HEK293T (cell line): ENCODE measurements at regions not wholly inside any gene's neighbourhood (a gene's known extent, or its start where the extent isn't known, plus 50 kb on each side); places are given as distances from the start of the nearest gene placed in this dataset.
"Not testable (repeated sequence)": the region's sequence is repeated elsewhere in the genome, so short reads cannot be mapped to it uniquely, and the experiment has no call there.

Experiments used
- CTCF ChIA-PET: fragments of 350-600 bp; formaldehyde crosslinking; extraction: SDS; loops from one replicate; lab custom pipeline; 2021; ENCODE audit warnings: antibody characterized with exemption, inconsistent platforms; lab: Yijun Ruan, JAX
- POLR2A ChIA-PET: fragments of 350-600 bp; formaldehyde crosslinking; extraction: SDS; loops from one replicate; lab custom pipeline; 2020; ENCODE audit warnings: antibody characterized with exemption, inconsistent platforms; lab: Yijun Ruan, JAX
- DNase-seq: peaks from one replicate; pipeline ENCODE4 v3.0.0; 2012; ENCODE audit warnings: mixed read lengths; ENCODE audit errors: extremely low spot score
- ARNT ChIP-seq: fragments of 450-650 bp; IDR thresholded peaks from 2 replicates; pipeline ENCODE4 v1.6.1; 2017; ENCODE audit warnings: mild to moderate bottlenecking
- BHLHE40 ChIP-seq: fragments of 450-650 bp; IDR thresholded peaks from 2 replicates; pipeline ENCODE4 v1.6.1; 2016; ENCODE audit warnings: mild to moderate bottlenecking, moderate library complexity, borderline replicate concordance
- CTBP1 ChIP-seq: fragments of 450-650 bp; IDR thresholded peaks from 2 replicates; pipeline ENCODE4 v1.6.1; 2016; ENCODE audit warnings: borderline replicate concordance
- ELF4 ChIP-seq: fragments of 450-650 bp; IDR thresholded peaks from 2 replicates; pipeline ENCODE4 v1.6.1; 2017; ENCODE audit warnings: antibody characterized with exemption
- FOXA1 ChIP-seq: fragments of 450-650 bp; IDR thresholded peaks from 2 replicates; pipeline ENCODE4 v1.6.1; 2016; ENCODE audit warnings: mild to moderate bottlenecking
- FOXK2 ChIP-seq: fragments of 450-650 bp; IDR thresholded peaks from 2 replicates; pipeline ENCODE4 v1.6.1; 2016; ENCODE audit warnings: mild to moderate bottlenecking
- FOXM1 ChIP-seq: fragments of 450-650 bp; IDR thresholded peaks from 2 replicates; pipeline ENCODE4 v1.6.1; 2017; ENCODE audit warnings: mild to moderate bottlenecking, borderline replicate concordance
- HDGF ChIP-seq: fragments of 450-650 bp; IDR thresholded peaks from 2 replicates; pipeline ENCODE4 v1.6.1; 2017; ENCODE audit warnings: antibody characterized with exemption, borderline replicate concordance
- L3MBTL2 ChIP-seq: fragments of 450-650 bp; conservative IDR thresholded peaks from 2 replicates; pipeline ENCODE4 v1.6.1; 2016; ENCODE audit warnings: mild to moderate bottlenecking
- LEF1 ChIP-seq: fragments of 450-650 bp; IDR thresholded peaks from 2 replicates; pipeline ENCODE4 v1.6.1; 2017; ENCODE audit warnings: mild to moderate bottlenecking, borderline replicate concordance
- NFRKB ChIP-seq: fragments of 450-650 bp; IDR thresholded peaks from 2 replicates; pipeline ENCODE4 v1.6.1; 2016; ENCODE audit warnings: mild to moderate bottlenecking, moderate library complexity
- SP1 ChIP-seq: fragments of 450-650 bp; IDR thresholded peaks from 2 replicates; pipeline ENCODE4 v1.6.1; 2017
- SUZ12 ChIP-seq: fragments of 450-650 bp; IDR thresholded peaks from 2 replicates; pipeline ENCODE4 v1.6.1; 2016; ENCODE audit warnings: mild to moderate bottlenecking
- TARDBP ChIP-seq: fragments of 450-650 bp; IDR thresholded peaks from 2 replicates; pipeline ENCODE4 v1.6.1; 2016
- ZNF384 ChIP-seq: fragments of 450-650 bp; IDR thresholded peaks from 2 replicates; pipeline ENCODE4 v1.6.1; 2016
- TF ChIP-seq, protein P1 (sequence below): fragments of 450-650 bp; IDR thresholded peaks from 2 replicates; pipeline ENCODE4 v1.6.1; 2016

DNA sequence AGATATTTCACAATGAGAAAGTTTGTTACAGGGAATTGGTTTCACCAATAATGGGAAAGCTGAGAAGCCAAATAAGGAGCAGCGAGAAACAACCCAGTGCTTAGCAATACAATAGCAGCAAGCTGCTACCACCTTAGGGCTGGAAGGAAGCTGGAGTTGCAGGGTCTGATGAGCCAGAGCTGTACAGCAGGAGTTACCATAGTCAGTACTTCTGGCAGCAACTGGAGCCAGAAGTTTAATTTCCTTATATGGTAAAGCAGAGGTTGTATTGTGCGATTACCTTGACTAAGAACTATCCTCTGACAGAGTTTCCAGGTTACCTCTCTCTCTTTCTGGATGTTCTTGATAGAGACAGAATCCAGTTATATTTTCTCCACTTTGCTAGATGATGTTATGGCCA, 137.1 kb upstream of the OLIG3 start:
- TF ChIP-seq L3MBTL2 (no peak), FOXK2 (no peak), FOXM1 (no peak)
- TF ChIP-seq, protein P1, sequence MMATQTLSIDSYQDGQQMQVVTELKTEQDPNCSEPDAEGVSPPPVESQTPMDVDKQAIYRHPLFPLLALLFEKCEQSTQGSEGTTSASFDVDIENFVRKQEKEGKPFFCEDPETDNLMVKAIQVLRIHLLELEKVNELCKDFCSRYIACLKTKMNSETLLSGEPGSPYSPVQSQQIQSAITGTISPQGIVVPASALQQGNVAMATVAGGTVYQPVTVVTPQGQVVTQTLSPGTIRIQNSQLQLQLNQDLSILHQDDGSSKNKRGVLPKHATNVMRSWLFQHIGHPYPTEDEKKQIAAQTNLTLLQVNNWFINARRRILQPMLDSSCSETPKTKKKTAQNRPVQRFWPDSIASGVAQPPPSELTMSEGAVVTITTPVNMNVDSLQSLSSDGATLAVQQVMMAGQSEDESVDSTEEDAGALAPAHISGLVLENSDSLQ: no peak
- CTCF ChIA-PET: interaction anchor here (0.5 kb wide), 1 partner anchor 1581 kb away, joined by 4 read pairs; no protein-coding TSS in a partner anchor
- no peak for DNase-seq
- POLR2A ChIA-PET: no interaction called here

DNA sequence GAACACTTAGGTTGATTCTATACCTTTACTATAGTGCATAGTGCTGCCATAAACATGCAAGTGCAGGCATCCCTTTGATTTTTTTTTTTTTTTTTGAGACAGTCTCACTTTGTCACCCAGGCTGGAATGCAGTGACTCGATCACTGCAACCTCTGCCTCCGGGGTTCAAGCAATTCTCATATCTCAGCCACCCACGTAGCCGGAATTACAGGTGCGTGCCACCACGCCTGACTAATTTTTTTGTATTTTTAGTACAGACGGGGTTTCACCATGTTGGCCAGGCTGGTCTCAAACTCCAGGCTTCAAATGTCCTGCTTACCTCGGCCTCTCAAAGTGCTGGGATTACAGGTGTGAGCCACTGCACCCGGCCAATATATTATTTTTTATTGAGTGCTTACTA, 140.0 kb upstream of the OLIG3 start:
- CTCF ChIA-PET, POLR2A ChIA-PET, DNase-seq: not testable (repeated sequence)

DNA sequence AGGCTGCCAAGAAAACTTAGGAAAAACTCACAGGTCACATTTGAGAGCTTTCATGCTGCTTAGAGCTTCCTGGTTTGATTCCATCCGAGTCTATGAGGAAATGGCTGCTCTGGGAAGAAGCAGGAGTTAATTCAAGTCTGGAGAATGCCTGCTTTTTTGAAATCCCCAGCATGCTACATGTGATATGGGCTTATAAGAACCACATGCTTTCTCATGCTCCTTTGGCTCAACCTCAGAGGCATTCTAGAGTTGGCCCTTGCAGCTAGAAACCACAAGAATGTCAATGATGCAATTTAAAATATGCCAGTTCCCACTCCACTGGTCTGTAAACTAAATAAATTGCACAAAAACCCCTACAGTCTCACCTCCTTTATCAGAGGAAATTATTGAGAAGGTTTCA, 142.9 kb upstream of the OLIG3 start:
- ChIA-PET POLR2A (no interaction called here), CTCF (no interaction called here)
- TF ChIP-seq CTBP1 (no peak), FOXK2 (no peak), FOXA1 (no peak), SP1 (no peak), LEF1 (no peak), ELF4 (no peak), SUZ12 (no peak), L3MBTL2 (no peak), TARDBP (no peak), HDGF (no peak), ZNF384 (no peak), NFRKB (no peak), BHLHE40 (no peak), ARNT (no peak), FOXM1 (no peak)
- TF ChIP-seq, protein P1: no peak
- DNase-seq: no peak

DNA sequence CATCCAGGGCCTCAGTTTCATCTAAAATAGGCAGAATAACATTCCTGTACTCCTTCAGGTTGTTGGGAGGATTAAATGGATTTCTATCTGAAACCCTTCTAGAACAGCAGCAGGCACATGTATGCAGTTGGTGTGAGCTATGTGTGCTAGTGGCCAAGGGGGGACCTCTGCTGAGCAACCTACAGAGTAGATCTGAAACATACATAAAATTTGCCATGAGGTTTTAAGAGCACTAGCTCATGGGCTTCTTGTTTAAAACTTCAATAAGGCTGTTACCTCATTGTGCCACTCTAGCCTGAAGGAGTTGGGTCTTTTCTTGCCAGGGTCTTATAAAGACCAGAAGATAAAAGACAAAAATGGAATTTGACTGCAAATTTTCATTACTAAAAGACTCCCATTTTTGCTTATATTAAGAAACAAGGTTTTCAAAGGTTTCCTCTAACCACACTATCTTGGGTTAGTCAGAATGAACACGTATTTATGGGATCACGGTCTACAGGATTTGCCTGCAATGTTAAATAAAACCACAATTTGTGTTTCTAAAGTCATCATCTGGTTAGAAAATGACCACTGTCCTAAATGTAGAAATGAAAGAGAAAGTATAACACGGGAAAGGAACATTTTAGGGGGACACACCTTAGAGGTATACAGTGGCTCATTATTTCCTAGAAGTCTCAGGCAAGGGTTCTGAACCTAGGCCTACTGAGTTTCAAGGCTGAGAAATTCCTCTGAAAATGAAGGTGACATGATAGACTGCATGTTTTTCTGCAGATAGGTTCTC, 144.9 kb upstream of the OLIG3 start:
- DNase-seq: no peak
- TF ChIP-seq SP1: no peak
- no peak for TF ChIP-seq CTBP1
- TF ChIP-seq TARDBP: no peak
- no peak for TF ChIP-seq FOXK2
- TF ChIP-seq ZNF384: no peak
- no peak for TF ChIP-seq ELF4
- no peak for TF ChIP-seq L3MBTL2
- no peak for TF ChIP-seq FOXA1
- TF ChIP-seq NFRKB: no peak
- TF ChIP-seq BHLHE40: no peak
- TF ChIP-seq, protein P1: no peak
- no peak for TF ChIP-seq HDGF
- TF ChIP-seq FOXM1: no peak
- TF ChIP-seq LEF1: no peak
- TF ChIP-seq SUZ12: no peak
- TF ChIP-seq ARNT: no peak
- ChIA-PET CTCF (interaction anchor here (0.7 kb wide), 1 partner anchor 563 kb away, joined by 3 read pairs; no protein-coding TSS in a partner anchor), POLR2A (no interaction called here)

DNA sequence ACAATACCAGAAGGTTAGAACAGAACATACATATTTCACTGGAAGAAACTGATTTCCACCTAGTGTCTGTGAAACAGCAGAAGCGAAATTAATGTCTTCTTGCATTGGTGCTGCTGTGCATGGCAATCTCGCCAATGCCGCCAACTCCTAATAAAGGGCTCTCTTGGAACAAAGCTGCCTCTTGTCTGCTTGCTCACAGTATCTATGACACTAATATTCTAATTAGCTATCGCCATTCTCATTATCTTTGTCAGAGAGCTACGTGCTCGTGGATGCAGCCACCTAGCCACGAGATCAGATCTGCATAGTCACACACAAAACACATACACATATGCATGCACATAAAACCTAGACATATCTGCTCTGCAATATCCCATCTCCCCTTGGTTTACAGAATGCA, 145.9 kb upstream of the OLIG3 start:
- CTCF ChIA-PET: no interaction called here

DNA sequence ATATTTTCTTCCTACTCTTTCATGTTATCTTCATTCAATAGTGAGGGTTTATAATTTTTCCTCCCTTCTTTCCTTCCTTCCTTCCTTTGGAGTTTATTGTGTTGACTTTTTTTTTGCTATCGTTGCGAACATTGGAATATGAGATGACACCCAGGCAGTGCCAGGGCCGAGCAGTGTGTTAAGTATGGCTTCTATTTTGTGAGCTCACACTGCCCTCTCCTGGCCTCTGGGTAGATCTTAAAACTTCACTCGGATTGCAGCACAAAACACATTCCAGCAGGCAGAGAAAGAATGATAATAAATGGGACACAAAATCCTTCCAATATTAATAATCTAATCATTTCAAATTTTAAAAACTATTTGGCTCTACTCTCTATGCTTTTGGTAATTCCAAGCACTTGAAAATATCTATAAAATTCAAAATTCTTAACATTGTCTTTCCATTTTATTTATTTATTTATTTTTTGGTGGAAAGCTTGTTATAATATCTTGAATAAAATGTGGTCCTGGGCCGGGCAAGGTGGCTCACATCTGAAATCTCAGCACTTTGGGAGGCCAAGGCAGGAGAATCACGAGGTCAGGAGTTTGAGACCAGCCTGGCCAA, 147.4 kb upstream of the OLIG3 start:
- TF ChIP-seq ZNF384 (peak; percentile 48; the same call in 1 of the 2 replicates), LEF1 (no peak)
- POLR2A ChIA-PET: no interaction called here
- CTCF ChIA-PET: interaction anchor here (0.8 to 1.0 kb wide), 3 partner anchors 91 to 798 kb away, joined by 3 to 4 read pairs (median 3); no protein-coding TSS in a partner anchor
- DNase-seq: peak; percentile 74

More for the DNA sequence above, 145.9 kb upstream of the OLIG3 start:
- POLR2A ChIA-PET: no interaction called here
- DNase-seq: no peak
- no peak for TF ChIP-seq ARNT
- TF ChIP-seq HDGF: no peak
- TF ChIP-seq LEF1: no peak
- no peak for TF ChIP-seq SP1
- no peak for TF ChIP-seq ZNF384
- TF ChIP-seq CTBP1: no peak
- TF ChIP-seq ELF4: no peak
- no peak for TF ChIP-seq SUZ12

DNA sequence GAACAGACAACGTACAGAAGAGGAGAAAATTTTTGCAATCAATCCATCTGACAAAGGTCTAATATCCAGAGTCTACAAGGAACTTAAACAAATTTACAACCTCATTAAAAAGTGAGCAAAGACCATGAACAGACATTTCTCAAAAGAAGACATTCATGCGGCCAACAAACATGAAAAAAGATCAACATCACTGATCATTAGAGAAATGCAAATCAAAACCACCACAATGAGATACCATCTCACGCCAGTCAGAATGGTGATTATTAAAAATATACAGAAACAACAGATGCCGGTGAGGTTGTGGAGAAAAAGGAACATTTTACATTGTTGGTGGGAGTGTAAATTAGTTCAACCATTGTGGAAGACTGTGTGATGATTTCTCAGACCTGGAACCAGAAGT, 149.0 kb upstream of the OLIG3 start:
- CTCF ChIA-PET, DNase-seq, POLR2A ChIA-PET: not testable (repeated sequence)

DNA sequence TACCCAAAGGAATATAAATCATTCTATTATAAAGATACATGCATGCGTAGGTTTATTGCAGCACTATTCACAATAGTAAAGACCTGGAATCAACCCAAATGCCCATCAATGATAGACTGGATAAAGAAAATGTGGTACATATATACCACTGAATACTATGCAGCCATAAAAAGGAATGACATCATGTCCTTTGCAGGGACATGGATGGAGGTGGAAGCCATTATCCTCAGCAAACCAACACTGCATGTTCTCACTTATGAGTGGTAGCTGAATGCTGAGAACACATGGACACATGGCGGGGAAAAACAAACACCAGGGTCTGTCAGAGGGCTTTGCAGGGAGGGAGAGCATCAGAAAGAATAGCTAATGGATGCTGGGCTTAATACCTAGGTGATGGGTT, 149.4 kb upstream of the OLIG3 start:
- DNase-seq, CTCF ChIA-PET, POLR2A ChIA-PET: not testable (repeated sequence)
